ENCODE measurements at regions not wholly inside any gene's neighbourhood (a gene's known extent, or its start where the extent isn't known, plus 50 kb on each side); places are given as distances from the start of the nearest gene placed in this dataset.

GRCh38 chr10:21423850-21424249 is 101.6 kb downstream of the SKIDA1 start:
- TF ChIP-seq, protein P1, sequence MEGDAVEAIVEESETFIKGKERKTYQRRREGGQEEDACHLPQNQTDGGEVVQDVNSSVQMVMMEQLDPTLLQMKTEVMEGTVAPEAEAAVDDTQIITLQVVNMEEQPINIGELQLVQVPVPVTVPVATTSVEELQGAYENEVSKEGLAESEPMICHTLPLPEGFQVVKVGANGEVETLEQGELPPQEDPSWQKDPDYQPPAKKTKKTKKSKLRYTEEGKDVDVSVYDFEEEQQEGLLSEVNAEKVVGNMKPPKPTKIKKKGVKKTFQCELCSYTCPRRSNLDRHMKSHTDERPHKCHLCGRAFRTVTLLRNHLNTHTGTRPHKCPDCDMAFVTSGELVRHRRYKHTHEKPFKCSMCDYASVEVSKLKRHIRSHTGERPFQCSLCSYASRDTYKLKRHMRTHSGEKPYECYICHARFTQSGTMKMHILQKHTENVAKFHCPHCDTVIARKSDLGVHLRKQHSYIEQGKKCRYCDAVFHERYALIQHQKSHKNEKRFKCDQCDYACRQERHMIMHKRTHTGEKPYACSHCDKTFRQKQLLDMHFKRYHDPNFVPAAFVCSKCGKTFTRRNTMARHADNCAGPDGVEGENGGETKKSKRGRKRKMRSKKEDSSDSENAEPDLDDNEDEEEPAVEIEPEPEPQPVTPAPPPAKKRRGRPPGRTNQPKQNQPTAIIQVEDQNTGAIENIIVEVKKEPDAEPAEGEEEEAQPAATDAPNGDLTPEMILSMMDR (IDR thresholded peaks at IDR 0.05) = no peak
- TF ChIP-seq ZFX (IDR thresholded peaks at IDR 0.05; ENCODE audit: borderline replicate concordance) = no peak
